Tibial nerve (tissue), 4 donors: ENCODE measurements at regions not wholly inside any gene's neighbourhood (a gene's known extent, or its start where the extent isn't known, plus 50 kb on each side); places are given as distances from the start of the nearest gene placed in this dataset.

Experiments
- DNase-seq, 2 donors: peaks; one replicate each; pipeline ENCODE4 v3.0.0-alpha.2; 2019; ENCODE audit warnings: low spot score in 2 of 2
- H3K27ac ChIP-seq, 4 donors: fragments of 200-600 bp; sonication (generic) in 3 of 4; one replicate each; pipeline ENCODE4 v1.5.1; 2017 to 2019; ENCODE audit warnings: mild to moderate bottlenecking in 1 of 4
- H3K27me3 ChIP-seq, 2 donors: fragments of 200-600 bp; sonication (generic) in 1 of 2; one replicate each; pipeline versions ENCODE4 v1.5.1 to v1.6.0; 2017 to 2019
- H3K36me3 ChIP-seq, 3 donors: fragments of 200-600 bp; sonication (generic); one replicate each; pipeline ENCODE4 v1.5.1; 2018 to 2019
- H3K4me1 ChIP-seq, 4 donors: fragments of 200-600 bp; sonication (generic) in 3 of 4; one replicate each; pipeline ENCODE4 v1.5.1; 2017 to 2019
- H3K4me3 ChIP-seq, 4 donors: fragments of 200-600 bp; sonication (generic) in 3 of 4; one replicate each; pipeline ENCODE4 v1.5.1; 2017 to 2019; ENCODE audit warnings: mild to moderate bottlenecking in 1 of 4, moderate library complexity in 1 of 4
- H3K9me3 ChIP-seq, 4 donors: fragments of 200-600 bp; sonication (generic) in 3 of 4; one replicate each; pipeline ENCODE4 v1.5.1; 2017 to 2019
- CTCF ChIP-seq, 5 experiments: fragments of 200-600 bp in 3 of 5; fragments of 450-650 bp in 2 of 5; sonication (generic) in 3 of 5; IDR thresholded peaks; one replicate each; pipeline ENCODE4 v1.5.1; 2016 to 2019; ENCODE audit warnings: antibody characterized with exemption in 5 of 5, mild to moderate bottlenecking in 3 of 5, moderate library complexity in 2 of 5
- EP300 ChIP-seq, 2 donors: sonication (generic); formaldehyde crosslinking; IDR thresholded peaks; one replicate each; pipeline ENCODE4 v1.6.1; 2017; ENCODE audit warnings: antibody characterized with exemption in 2 of 2, mild to moderate bottlenecking in 1 of 2
- POLR2A ChIP-seq, 2 donors: fragments of 450-650 bp; IDR thresholded peaks; one replicate each; pipeline ENCODE4 v1.6.1; 2017; ENCODE audit warnings: antibody characterized with exemption in 2 of 2, mild to moderate bottlenecking in 2 of 2, moderate library complexity in 2 of 2
- WGBS, 2 donors: methylation state at CpG; one replicate each; pipeline ENCODE4 v1.1.5; 2018; 5-methylcytosine and 5-hydroxymethylcytosine counted together

- Histone ChIP-seq H3K4me3 (no peak overlapping the region), H3K9me3 (peaks cover 0 to 35% (median 10%) of the 10 kb centered on the region in 4 donors), H3K27me3 (peaks cover 0 to 29% of the 10 kb centered on the region in 2 donors), H3K36me3 (no peaks in the 10 kb centered on the region), H3K4me1 (no peaks in the 10 kb centered on the region), H3K27ac (no peak overlapping the region)
- WGBS, 2 donors = 69 to 80% methylated on average over 5 of the region's 5 CpGs
- TF ChIP-seq EP300 (IDR thresholded peaks at IDR 0.05) = no peak
- TF ChIP-seq POLR2A (IDR thresholded peaks at IDR 0.05) = no peak
- TF ChIP-seq CTCF (IDR thresholded peaks at IDR 0.05) = no peak
- DNase-seq = no peak
Measured at GRCh38 chr20:57075181-57075580, 191.3 kb downstream of the BMP7 start.

- TF ChIP-seq EP300 (IDR thresholded peaks at IDR 0.05) (no peak), POLR2A (IDR thresholded peaks at IDR 0.05) (no peak)
Measured at GRCh38 chr20:57075603-57076002, 190.8 kb downstream of the BMP7 start.

GRCh38 chr20:57076152-57076652 is 190.2 kb downstream of the BMP7 start:
- no peak for DNase-seq
- Histone ChIP-seq H3K36me3 (no peaks in the 10 kb centered on the region), H3K27ac (no peak overlapping the region), H3K4me1 (no peaks in the 10 kb centered on the region), H3K4me3 (no peak overlapping the region), H3K27me3 (peaks cover 0 to 19% of the 10 kb centered on the region in 2 donors), H3K9me3 (peaks cover 0 to 42% (median 10%) of the 10 kb centered on the region in 4 donors)
- TF ChIP-seq POLR2A (IDR thresholded peaks at IDR 0.05) = no peak
- TF ChIP-seq CTCF (IDR thresholded peaks at IDR 0.05) = no peak
- no peak for TF ChIP-seq EP300 (IDR thresholded peaks at IDR 0.05)
- WGBS, 2 donors = 82 to 84% methylated on average over 11 of the region's 11 CpGs

More at GRCh38 chr20:57075603-57076002, 190.8 kb downstream of the BMP7 start:
- H3K4me3 ChIP-seq = no peak overlapping the region
- no peak for DNase-seq
- peaks cover 0 to 25% of the 10 kb centered on the region in 2 donors for H3K27me3 ChIP-seq
- no peaks in the 10 kb centered on the region for H3K36me3 ChIP-seq
- no peak overlapping the region for H3K27ac ChIP-seq
- H3K9me3 ChIP-seq = peaks cover 0 to 39% (median 10%) of the 10 kb centered on the region in 4 donors
- no peaks in the 10 kb centered on the region for H3K4me1 ChIP-seq

GRCh38 chr20:57076951-57077350 is 189.5 kb downstream of the BMP7 start:
- H3K27me3 ChIP-seq = peaks cover 0 to 12% of the 10 kb centered on the region in 2 donors
- no peak overlapping the region for H3K27ac ChIP-seq
- no peaks in the 10 kb centered on the region for H3K4me1 ChIP-seq
- no peak for TF ChIP-seq POLR2A (IDR thresholded peaks at IDR 0.05)
- no peak for TF ChIP-seq CTCF (IDR thresholded peaks at IDR 0.05)
- no peak for TF ChIP-seq EP300 (IDR thresholded peaks at IDR 0.05)
- no peaks in the 10 kb centered on the region for H3K36me3 ChIP-seq
- H3K4me3 ChIP-seq = no peak overlapping the region
- WGBS, 2 donors = 67 to 74% methylated on average over 3 of the region's 3 CpGs
- no peak for DNase-seq
- H3K9me3 ChIP-seq = peaks cover 0 to 42% (median 10%) of the 10 kb centered on the region in 4 donors

- no peak for DNase-seq
- peaks cover 0 to 42% (median 10%) of the 10 kb centered on the region in 4 donors for H3K9me3 ChIP-seq
- H3K36me3 ChIP-seq = no peaks in the 10 kb centered on the region
- H3K4me1 ChIP-seq = no peaks in the 10 kb centered on the region
- TF ChIP-seq CTCF (IDR thresholded peaks at IDR 0.05) (no peak), POLR2A (IDR thresholded peaks at IDR 0.05) (no peak), EP300 (IDR thresholded peaks at IDR 0.05) (no peak)
- peaks cover 0 to 5% of the 10 kb centered on the region in 2 donors for H3K27me3 ChIP-seq
- WGBS, 2 donors = 79 to 87% methylated on average over 1 of the region's 1 CpG
- H3K27ac ChIP-seq = no peak overlapping the region
- H3K4me3 ChIP-seq = no peak overlapping the region
Measured at GRCh38 chr20:57078116-57078515, 188.3 kb downstream of the BMP7 start.
